ENCODE measurements at regions not wholly inside any gene's neighbourhood (a gene's known extent, or its start where the extent isn't known, plus 50 kb on each side); places are given as distances from the start of the nearest gene placed in this dataset.

GRCh38 chr7:41174521-41174920 lies 528.4 kb downstream of the INHBA start:
- no peaks in the 10 kb centered on the region for H3K9me3 Mint-ChIP-seq (ENCODE audit: unreplicated experiment)
- intact Hi-C loops (cut with micrococcal nuclease), result no loop called here
- H3K27me3 Mint-ChIP-seq (ENCODE audit: insufficient read depth, unreplicated experiment), result no peaks in the 10 kb centered on the region
- no peak overlapping the region for H3K4me3 Mint-ChIP-seq (ENCODE audit: unreplicated experiment)
- no peaks in the 10 kb centered on the region for H3K4me1 Mint-ChIP-seq (ENCODE audit: insufficient read depth, unreplicated experiment)
- no TSS peak for BruUV-seq (replicated peaks)
- no peak for TF ChIP-seq CTCF (IDR thresholded peaks at IDR 0.05; ENCODE audit: unreplicated experiment)
- no peaks in the 10 kb centered on the region for H3K36me3 Mint-ChIP-seq (ENCODE audit: insufficient read depth, unreplicated experiment)
- H3K27ac Mint-ChIP-seq (ENCODE audit: low read depth, unreplicated experiment), result no peak overlapping the region
- CTCF ChIA-PET, result interaction anchor here (0.9 kb wide), 1 partner anchor 10 kb away, joined by 4 read pairs; no protein-coding TSS in a partner anchor
- POLR2A ChIA-PET, result interaction anchor here (1.1 kb wide), 1 partner anchor 26 kb away, joined by 4 read pairs; no protein-coding TSS in a partner anchor
- DNase-seq (ENCODE audit: unreplicated experiment), result no peak

GRCh38 chr7:41170466-41170865 lies 532.4 kb downstream of the INHBA start:
- H3K4me3 Mint-ChIP-seq (ENCODE audit: unreplicated experiment), result no peak overlapping the region
- H3K9me3 Mint-ChIP-seq (ENCODE audit: unreplicated experiment), result no peaks in the 10 kb centered on the region
- no peak for DNase-seq (ENCODE audit: unreplicated experiment)
- no peak overlapping the region for H3K27ac Mint-ChIP-seq (ENCODE audit: low read depth, unreplicated experiment)
- intact Hi-C loops (cut with micrococcal nuclease), result no loop called here
- CTCF ChIA-PET, result no interaction called here
- H3K4me1 Mint-ChIP-seq (ENCODE audit: insufficient read depth, unreplicated experiment), result no peaks in the 10 kb centered on the region
- no peaks in the 10 kb centered on the region for H3K36me3 Mint-ChIP-seq (ENCODE audit: insufficient read depth, unreplicated experiment)
- no peak for TF ChIP-seq CTCF (IDR thresholded peaks at IDR 0.05; ENCODE audit: unreplicated experiment)
- POLR2A ChIA-PET, result no interaction called here
- no peaks in the 10 kb centered on the region for H3K27me3 Mint-ChIP-seq (ENCODE audit: insufficient read depth, unreplicated experiment)
- no TSS peak for BruUV-seq (replicated peaks)

GRCh38 chr7:41169317-41169716 lies 533.6 kb downstream of the INHBA start:
- Mint-ChIP-seq H3K27me3 (ENCODE audit: insufficient read depth, unreplicated experiment) (no peaks in the 10 kb centered on the region), H3K27ac (ENCODE audit: low read depth, unreplicated experiment) (no peak overlapping the region), H3K4me3 (ENCODE audit: unreplicated experiment) (no peak overlapping the region), H3K4me1 (ENCODE audit: insufficient read depth, unreplicated experiment) (no peaks in the 10 kb centered on the region), H3K9me3 (ENCODE audit: unreplicated experiment) (no peaks in the 10 kb centered on the region), H3K36me3 (ENCODE audit: insufficient read depth, unreplicated experiment) (no peaks in the 10 kb centered on the region)
- no peak for TF ChIP-seq CTCF (IDR thresholded peaks at IDR 0.05; ENCODE audit: unreplicated experiment)
- CTCF ChIA-PET, result interaction anchor here (0.6 kb wide), 2 partner anchors 75 to 102 kb away, joined by 3 read pairs; no protein-coding TSS in a partner anchor
- no peak for DNase-seq (ENCODE audit: unreplicated experiment)
- POLR2A ChIA-PET, result interaction anchor here (0.7 kb wide), 1 partner anchor 45 kb away, joined by 3 read pairs; no protein-coding TSS in a partner anchor
- intact Hi-C loops (cut with micrococcal nuclease), result no loop called here
- BruUV-seq (replicated peaks), result no TSS peak

GRCh38 chr7:41167836-41168235 lies 535.1 kb downstream of the INHBA start:
- DNase-seq (ENCODE audit: unreplicated experiment), result no peak
- Mint-ChIP-seq H3K36me3 (ENCODE audit: insufficient read depth, unreplicated experiment) (no peaks in the 10 kb centered on the region), H3K4me1 (ENCODE audit: insufficient read depth, unreplicated experiment) (no peaks in the 10 kb centered on the region), H3K9me3 (ENCODE audit: unreplicated experiment) (no peaks in the 10 kb centered on the region), H3K27me3 (ENCODE audit: insufficient read depth, unreplicated experiment) (no peaks in the 10 kb centered on the region), H3K4me3 (ENCODE audit: unreplicated experiment) (no peak overlapping the region), H3K27ac (ENCODE audit: low read depth, unreplicated experiment) (no peak overlapping the region)
- intact Hi-C loops (cut with micrococcal nuclease), result no loop called here
- ChIA-PET POLR2A (no interaction called here), CTCF (interaction anchor here (0.7 kb wide), 1 partner anchor 1026 kb away, joined by 3 read pairs; no protein-coding TSS in a partner anchor)
- no TSS peak for BruUV-seq (replicated peaks)
- TF ChIP-seq CTCF (IDR thresholded peaks at IDR 0.05; ENCODE audit: unreplicated experiment), result no peak

Measured in MCF 10A (cell line).